Osteoblast (primary cell): ENCODE measurements at regions not wholly inside any gene's neighbourhood (a gene's known extent, or its start where the extent isn't known, plus 50 kb on each side); places are given as distances from the start of the nearest gene placed in this dataset.

Experiments
- DNase-seq: peaks from one replicate; pipeline ENCODE4 v3.0.0; 2011; ENCODE audit warnings: low spot score, mixed read lengths; ENCODE audit not compliant: insufficient read length; ENCODE audit errors: missing footprints
- H2AFZ ChIP-seq: 2 replicates; pipeline ENCODE4 v1.6.0; 2011; ENCODE audit warnings: mild to moderate bottlenecking, low read length
- H3K27ac ChIP-seq: 2 replicates; pipeline ENCODE4 v1.5.1; 2011; ENCODE audit warnings: mild to moderate bottlenecking, low read depth, low read length, moderate library complexity
- H3K27me3 ChIP-seq: 2 replicates; pipeline ENCODE4 v1.6.0; 2012; ENCODE audit warnings: mild to moderate bottlenecking, control low read depth, inconsistent platforms, low read length, moderate library complexity; ENCODE audit not compliant: insufficient read depth
- H3K36me3 ChIP-seq: 2 replicates; pipeline ENCODE4 v1.5.1; 2011; ENCODE audit warnings: mild to moderate bottlenecking, low read length, control low read depth, moderate library complexity; ENCODE audit not compliant: insufficient read depth
- H3K4me1 ChIP-seq: 2 replicates; pipeline ENCODE4 v1.5.1; 2011; ENCODE audit warnings: mild to moderate bottlenecking, low read length, control low read depth, moderate library complexity; ENCODE audit not compliant: insufficient read depth
- H3K4me2 ChIP-seq: 2 replicates; pipeline ENCODE4 v1.6.0; 2011; ENCODE audit warnings: mild to moderate bottlenecking, low read length; ENCODE audit not compliant: insufficient read depth
- H3K4me3 ChIP-seq: fragments of 200-600 bp; sonication (generic); 3 replicates; pipeline ENCODE4 v1.5.1; 2012; ENCODE audit warnings: mild to moderate bottlenecking, low read length, inconsistent platforms; ENCODE audit not compliant: insufficient read depth
- H3K79me2 ChIP-seq: 2 replicates; pipeline ENCODE4 v1.6.0; 2012; ENCODE audit warnings: mild to moderate bottlenecking, low read length, control low read depth, inconsistent platforms; ENCODE audit not compliant: insufficient read depth
- H3K9me3 ChIP-seq: 2 replicates; pipeline ENCODE4 v1.5.1; 2011; ENCODE audit warnings: low read depth, low read length, control low read depth
- H4K20me1 ChIP-seq: 2 replicates; pipeline ENCODE4 v1.6.0; 2012; ENCODE audit warnings: mild to moderate bottlenecking, low read length, control low read depth; ENCODE audit not compliant: insufficient read depth
- CTCF ChIP-seq: IDR thresholded peaks from 2 replicates; pipeline ENCODE4 v1.5.1; 2011; ENCODE audit warnings: mild to moderate bottlenecking, low read depth, low read length, moderate library complexity; ENCODE audit errors: extremely low read depth

GRCh38 chr14:97200245-97200644, 403.1 kb downstream of the VRK1 start:
- Histone ChIP-seq H3K27me3 (no peaks in the 10 kb centered on the region), H4K20me1 (no peaks in the 10 kb centered on the region), H2AFZ (no peak overlapping the region), H3K27ac (no peak overlapping the region), H3K36me3 (no peaks in the 10 kb centered on the region), H3K4me2 (no peak overlapping the region), H3K4me1 (no peaks in the 10 kb centered on the region), H3K9me3 (no peaks in the 10 kb centered on the region), H3K4me3 (no peak overlapping the region), H3K79me2 (no peaks in the 10 kb centered on the region)
- no peak for DNase-seq
- no peak for TF ChIP-seq CTCF

GRCh38 chr14:97206916-97207315, 409.7 kb downstream of the VRK1 start:
- no peak overlapping the region for H3K4me3 ChIP-seq
- H3K4me2 ChIP-seq: no peak overlapping the region
- H3K79me2 ChIP-seq: no peaks in the 10 kb centered on the region
- TF ChIP-seq CTCF: no peak
- H2AFZ ChIP-seq: no peak overlapping the region
- DNase-seq: no peak
- no peaks in the 10 kb centered on the region for H3K9me3 ChIP-seq
- no peaks in the 10 kb centered on the region for H3K4me1 ChIP-seq
- H4K20me1 ChIP-seq: no peaks in the 10 kb centered on the region
- no peaks in the 10 kb centered on the region for H3K27me3 ChIP-seq
- no peak overlapping the region for H3K27ac ChIP-seq
- no peaks in the 10 kb centered on the region for H3K36me3 ChIP-seq

- no peak overlapping the region for H3K4me2 ChIP-seq
- no peaks in the 10 kb centered on the region for H4K20me1 ChIP-seq
- H3K4me3 ChIP-seq: no peak overlapping the region
- no peaks in the 10 kb centered on the region for H3K36me3 ChIP-seq
- no peaks in the 10 kb centered on the region for H3K27me3 ChIP-seq
- H3K4me1 ChIP-seq: no peaks in the 10 kb centered on the region
- no peak overlapping the region for H3K27ac ChIP-seq
- no peaks in the 10 kb centered on the region for H3K9me3 ChIP-seq
- H3K79me2 ChIP-seq: no peaks in the 10 kb centered on the region
- DNase-seq: no peak
- no peak for TF ChIP-seq CTCF
- no peak overlapping the region for H2AFZ ChIP-seq
These were observed 413.0 kb downstream of the VRK1 start for GRCh38 chr14:97210202-97210601.

GRCh38 chr14:97212399-97212798, 415.2 kb downstream of the VRK1 start:
- Histone ChIP-seq H4K20me1 (no peaks in the 10 kb centered on the region), H3K9me3 (no peaks in the 10 kb centered on the region), H2AFZ (no peak overlapping the region), H3K27me3 (no peaks in the 10 kb centered on the region), H3K4me1 (no peaks in the 10 kb centered on the region), H3K4me2 (no peak overlapping the region), H3K27ac (no peak overlapping the region), H3K36me3 (no peaks in the 10 kb centered on the region), H3K4me3 (no peak overlapping the region), H3K79me2 (no peaks in the 10 kb centered on the region)
- TF ChIP-seq CTCF: no peak
- no peak for DNase-seq
